Left lung (tissue), 4 donors: ENCODE measurements at regions not wholly inside any gene's neighbourhood (a gene's known extent, or its start where the extent isn't known, plus 50 kb on each side); places are given as distances from the start of the nearest gene placed in this dataset.
A peak's percentile ranks its signal among the peaks of the same experiment; 100 is the strongest.

Source experiments
- ATAC-seq: fragments of 200-7000 bp; cut with Tn5 transposase; one replicate; pipeline ENCODE4 v1.9.1; 2020; ENCODE audit warnings: moderate library complexity
- DNase-seq, 4 donors: peaks; one replicate each; pipeline ENCODE4 v3.0.0-alpha.2; 2013 to 2020
- H3K27ac ChIP-seq, 2 donors: fragments of 200-600 bp; sonication (generic) in 1 of 2; one replicate each; pipeline versions ENCODE4 v1.5.0 to v1.8.0; 2020 to 2021
- H3K27me3 ChIP-seq, 2 donors: fragments of 200-600 bp; sonication (generic) in 1 of 2; one replicate each; pipeline versions ENCODE4 v1.5.0 to v1.8.0; 2020 to 2021
- H3K36me3 ChIP-seq, 2 donors: fragments of 200-600 bp; sonication (generic) in 1 of 2; one replicate each; pipeline versions ENCODE4 v1.5.0 to v1.8.0; 2020 to 2021
- H3K4me1 ChIP-seq, 2 donors: fragments of 200-600 bp; one replicate each; pipeline ENCODE4 v1.8.0; 2021
- H3K4me3 ChIP-seq, 2 donors: fragments of 200-600 bp; sonication (generic) in 1 of 2; one replicate each; pipeline versions ENCODE4 v1.5.0 to v1.8.0; 2020 to 2021; ENCODE audit warnings: mild to moderate bottlenecking in 1 of 2
- H3K9me3 ChIP-seq, 2 donors: fragments of 200-600 bp; sonication (generic) in 1 of 2; one replicate each; pipeline versions ENCODE4 v1.5.0 to v1.8.0; 2020 to 2021
- intact Hi-C, 2 donors: fragments of 100-400 bp; cut with DNase I; formaldehyde crosslinking; loops; one replicate each; pipeline versions ENCODE4 v1.11.2 to v1.14.2; 2022
- TF ChIP-seq, protein P1 (sequence below), 2 donors: fragments of 200-600 bp; sonication (generic) in 1 of 2; IDR thresholded peaks; one replicate each; pipeline versions ENCODE4 v1.5.0 to v1.8.0; 2021; ENCODE audit warnings: antibody characterized with exemption in 2 of 2
- donor health status: DM: no; HTN: yes; CAD: no.
- donor health status: DM: no; HTN: no; CAD: no.

GRCh38 chr4:12124138-12124537, 695.4 kb upstream of the HS3ST1 start:
- TF ChIP-seq, protein P1, sequence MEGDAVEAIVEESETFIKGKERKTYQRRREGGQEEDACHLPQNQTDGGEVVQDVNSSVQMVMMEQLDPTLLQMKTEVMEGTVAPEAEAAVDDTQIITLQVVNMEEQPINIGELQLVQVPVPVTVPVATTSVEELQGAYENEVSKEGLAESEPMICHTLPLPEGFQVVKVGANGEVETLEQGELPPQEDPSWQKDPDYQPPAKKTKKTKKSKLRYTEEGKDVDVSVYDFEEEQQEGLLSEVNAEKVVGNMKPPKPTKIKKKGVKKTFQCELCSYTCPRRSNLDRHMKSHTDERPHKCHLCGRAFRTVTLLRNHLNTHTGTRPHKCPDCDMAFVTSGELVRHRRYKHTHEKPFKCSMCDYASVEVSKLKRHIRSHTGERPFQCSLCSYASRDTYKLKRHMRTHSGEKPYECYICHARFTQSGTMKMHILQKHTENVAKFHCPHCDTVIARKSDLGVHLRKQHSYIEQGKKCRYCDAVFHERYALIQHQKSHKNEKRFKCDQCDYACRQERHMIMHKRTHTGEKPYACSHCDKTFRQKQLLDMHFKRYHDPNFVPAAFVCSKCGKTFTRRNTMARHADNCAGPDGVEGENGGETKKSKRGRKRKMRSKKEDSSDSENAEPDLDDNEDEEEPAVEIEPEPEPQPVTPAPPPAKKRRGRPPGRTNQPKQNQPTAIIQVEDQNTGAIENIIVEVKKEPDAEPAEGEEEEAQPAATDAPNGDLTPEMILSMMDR (IDR thresholded peaks at IDR 0.05) = no peak
- intact Hi-C loops = no loop called here
- DNase-seq = no peak
- Histone ChIP-seq H3K36me3 (no peaks in the 10 kb centered on the region), H3K9me3 (no peaks in the 10 kb centered on the region), H3K27ac (peak overlapping the region in 1 of 2 donors; percentile 39), H3K27me3 (no peaks in the 10 kb centered on the region), H3K4me1 (peaks cover 0 to 7% of the 10 kb centered on the region in 2 donors), H3K4me3 (no peak overlapping the region)
- no peak for ATAC-seq

DNA sequence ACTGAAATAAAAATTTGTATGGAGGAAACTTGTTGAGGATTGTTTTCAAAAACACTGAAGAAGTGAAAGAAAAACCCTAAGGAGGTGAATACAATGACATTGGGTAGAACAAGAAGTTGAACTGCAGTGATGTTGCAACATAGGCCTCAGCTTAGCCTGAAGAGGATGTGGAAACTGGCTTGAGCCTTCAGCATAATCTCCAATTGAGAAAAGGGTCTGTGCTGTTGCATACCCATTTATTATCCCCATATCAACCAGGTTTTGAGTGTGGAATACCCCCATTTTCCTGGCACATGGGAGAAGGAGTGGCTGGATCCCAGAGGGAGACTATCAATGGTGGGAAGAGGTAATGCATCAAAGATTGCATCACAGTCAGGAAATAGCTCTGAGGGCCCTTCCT, 695.0 kb upstream of the HS3ST1 start:
- ATAC-seq (peak; percentile 60), DNase-seq (no peak)
- intact Hi-C loops = no loop called here
- H3K4me3 ChIP-seq = no peak overlapping the region
- peak overlapping the region in 1 of 2 donors; percentile 39 for H3K27ac ChIP-seq
- H3K9me3 ChIP-seq = no peaks in the 10 kb centered on the region
- H3K36me3 ChIP-seq = no peaks in the 10 kb centered on the region
- TF ChIP-seq, protein P1 (IDR thresholded peaks at IDR 0.05) = no peak
- peaks cover 0 to 12% of the 10 kb centered on the region in 2 donors for H3K4me1 ChIP-seq
- no peaks in the 10 kb centered on the region for H3K27me3 ChIP-seq

DNA sequence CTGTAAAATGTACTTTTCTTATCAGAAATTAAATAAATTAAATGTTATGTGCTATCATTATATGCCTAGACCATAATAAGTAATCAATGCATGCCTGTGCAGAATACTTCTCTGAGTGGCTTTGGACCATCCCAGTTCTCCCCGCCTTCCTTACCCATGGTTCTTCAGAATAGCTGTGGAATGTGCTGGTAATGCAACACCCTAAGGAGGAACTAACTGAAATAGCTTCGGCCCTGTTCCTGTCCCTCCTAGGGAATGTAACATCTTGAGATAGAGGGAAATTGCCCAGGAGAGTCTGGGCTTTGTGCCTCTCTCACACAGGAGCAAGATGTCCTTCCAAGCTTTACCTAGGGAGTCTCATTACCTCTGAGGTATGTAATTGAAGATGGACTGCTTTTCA, 693.6 kb upstream of the HS3ST1 start:
- ATAC-seq = peak; percentile 47
- TF ChIP-seq, protein P1 (IDR thresholded peaks at IDR 0.05) = no peak
- peaks cover 0 to 19% of the 10 kb centered on the region in 2 donors for H3K4me1 ChIP-seq

DNA sequence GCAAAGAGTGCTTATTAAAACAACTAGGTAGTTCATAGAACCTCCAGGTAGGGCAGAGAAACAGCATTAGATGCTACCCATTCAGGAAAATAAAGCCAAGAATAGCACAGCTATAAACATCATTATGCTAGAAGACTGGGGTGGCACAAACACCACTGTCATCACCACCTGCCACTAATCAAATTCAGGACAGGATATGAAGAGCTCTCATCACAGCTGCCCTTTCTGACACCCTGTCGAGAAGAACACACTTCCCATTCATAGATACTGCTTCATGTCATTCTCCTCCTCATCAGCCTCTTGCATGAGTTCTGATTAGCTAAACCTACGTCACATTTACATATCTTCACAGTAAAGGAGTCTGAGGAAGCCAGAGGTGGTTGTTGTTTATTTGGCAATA, 692.3 kb upstream of the HS3ST1 start:
- TF ChIP-seq, protein P1 (IDR thresholded peaks at IDR 0.05) = no peak
- Histone ChIP-seq H3K36me3 (no peaks in the 10 kb centered on the region), H3K4me3 (no peak overlapping the region), H3K27ac (no peak overlapping the region), H3K27me3 (no peaks in the 10 kb centered on the region), H3K9me3 (no peaks in the 10 kb centered on the region), H3K4me1 (peaks cover 0 to 14% of the 10 kb centered on the region in 2 donors)
- intact Hi-C loops = no loop called here
- DNase-seq = no peak
- no peak for ATAC-seq

More for the DNA sequence above, 693.6 kb upstream of the HS3ST1 start:
- intact Hi-C loops = no loop called here
- H3K27me3 ChIP-seq = no peaks in the 10 kb centered on the region
- H3K27ac ChIP-seq = peak overlapping the region in 1 of 2 donors; percentile 38
- H3K9me3 ChIP-seq = no peaks in the 10 kb centered on the region
- H3K4me3 ChIP-seq = no peak overlapping the region
- H3K36me3 ChIP-seq = no peaks in the 10 kb centered on the region
- DNase-seq = no peak

DNA sequence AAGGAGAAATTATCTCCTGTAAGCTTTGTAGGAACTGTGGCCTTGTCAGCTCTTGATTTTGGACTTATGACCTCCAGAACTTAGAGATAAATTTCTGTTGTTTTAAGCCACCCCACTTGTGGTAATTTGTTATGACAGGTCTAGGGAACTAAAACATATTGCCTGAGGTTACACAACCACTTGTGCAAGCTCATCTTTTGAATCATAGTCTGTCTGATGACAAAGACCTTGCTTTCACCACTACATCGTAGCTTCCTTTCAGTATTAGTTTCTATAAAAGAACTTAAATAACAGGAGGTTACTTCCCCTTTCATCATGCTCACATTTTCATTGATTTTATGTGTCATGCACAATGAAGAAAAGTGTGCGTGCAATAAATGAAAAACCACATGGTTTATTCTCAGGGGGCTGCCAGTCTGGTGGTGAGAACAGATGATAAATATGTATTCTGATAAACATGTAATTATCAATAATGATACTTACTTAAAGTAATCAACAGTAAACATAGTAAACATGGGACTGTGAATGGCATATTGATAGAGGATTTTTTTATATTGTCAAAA, 690.0 kb upstream of the HS3ST1 start:
- DNase-seq (peak in 1 of 4 donors; percentile 7), ATAC-seq (peak; percentile 81)
- H3K4me3 ChIP-seq = no peak overlapping the region
- H3K27me3 ChIP-seq = no peaks in the 10 kb centered on the region
- no peaks in the 10 kb centered on the region for H3K36me3 ChIP-seq
- intact Hi-C loops = no loop called here
- H3K4me1 ChIP-seq = peaks cover 0 to 14% of the 10 kb centered on the region in 2 donors
- peaks cover 0 to 15% of the 10 kb centered on the region in 2 donors for H3K9me3 ChIP-seq
- TF ChIP-seq, protein P1 (IDR thresholded peaks at IDR 0.05) = no peak
- peak overlapping the region in 1 of 2 donors; percentile 77 for H3K27ac ChIP-seq
